Left lung (tissue), 4 donors: ENCODE measurements at regions not wholly inside any gene's neighbourhood (a gene's known extent, or its start where the extent isn't known, plus 50 kb on each side); places are given as distances from the start of the nearest gene placed in this dataset.

Experiments used
- ATAC-seq: fragments of 200-7000 bp; cut with Tn5 transposase; one replicate; pipeline ENCODE4 v1.9.1; 2020; ENCODE audit warnings: moderate library complexity
- DNase-seq, 4 donors: peaks; one replicate each; pipeline ENCODE4 v3.0.0-alpha.2; 2013 to 2020
- H3K27ac ChIP-seq, 2 donors: fragments of 200-600 bp; sonication (generic) in 1 of 2; one replicate each; pipeline versions ENCODE4 v1.5.0 to v1.8.0; 2020 to 2021
- H3K27me3 ChIP-seq, 2 donors: fragments of 200-600 bp; sonication (generic) in 1 of 2; one replicate each; pipeline versions ENCODE4 v1.5.0 to v1.8.0; 2020 to 2021
- H3K36me3 ChIP-seq, 2 donors: fragments of 200-600 bp; sonication (generic) in 1 of 2; one replicate each; pipeline versions ENCODE4 v1.5.0 to v1.8.0; 2020 to 2021
- H3K4me1 ChIP-seq, 2 donors: fragments of 200-600 bp; one replicate each; pipeline ENCODE4 v1.8.0; 2021
- H3K4me3 ChIP-seq, 2 donors: fragments of 200-600 bp; sonication (generic) in 1 of 2; one replicate each; pipeline versions ENCODE4 v1.5.0 to v1.8.0; 2020 to 2021; ENCODE audit warnings: mild to moderate bottlenecking in 1 of 2
- H3K9me3 ChIP-seq, 2 donors: fragments of 200-600 bp; sonication (generic) in 1 of 2; one replicate each; pipeline versions ENCODE4 v1.5.0 to v1.8.0; 2020 to 2021
- CTCF ChIP-seq, 2 donors: fragments of 200-600 bp; sonication (generic) in 1 of 2; IDR thresholded peaks; one replicate each; pipeline versions ENCODE4 v1.5.0 to v1.8.0; 2021; ENCODE audit warnings: antibody characterized with exemption in 2 of 2
- intact Hi-C, 2 donors: fragments of 100-400 bp; cut with DNase I; formaldehyde crosslinking; loops; one replicate each; pipeline versions ENCODE4 v1.11.2 to v1.14.2; 2022
- donor health status: DM: no; HTN: yes; CAD: no.
- donor health status: DM: no; HTN: no; CAD: no.

DNA sequence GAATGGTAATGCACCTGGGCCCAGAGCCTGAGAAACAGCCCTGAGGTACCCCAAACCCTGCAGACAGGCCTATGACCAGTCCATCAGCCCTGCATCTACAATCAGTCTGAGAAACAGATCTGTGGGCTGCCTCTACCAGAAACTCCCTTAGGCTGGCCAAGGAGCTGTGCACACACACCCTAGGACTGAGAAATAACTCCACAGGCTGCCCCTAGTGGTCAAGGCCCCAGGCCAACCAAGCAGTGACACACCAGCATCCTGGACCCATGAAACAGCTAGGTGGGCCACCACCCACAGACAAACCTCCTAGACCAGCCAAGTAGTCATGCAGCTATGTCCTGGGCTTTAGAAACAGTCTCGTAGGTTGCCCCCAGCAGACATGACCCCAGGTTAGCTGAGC lies 253.6 kb upstream of the VLDLR start:
- ATAC-seq (no peak), DNase-seq (peak in 1 of 4 donors; percentile 31)
- H3K4me3 ChIP-seq, result no peak overlapping the region
- no peaks in the 10 kb centered on the region for H3K36me3 ChIP-seq
- H3K4me1 ChIP-seq, result no peaks in the 10 kb centered on the region
- intact Hi-C loops, result no loop called here
- H3K27ac ChIP-seq, result no peak overlapping the region
- no peaks in the 10 kb centered on the region for H3K9me3 ChIP-seq
- H3K27me3 ChIP-seq, result no peaks in the 10 kb centered on the region
- no peak for TF ChIP-seq CTCF (IDR thresholded peaks at IDR 0.05)

DNA sequence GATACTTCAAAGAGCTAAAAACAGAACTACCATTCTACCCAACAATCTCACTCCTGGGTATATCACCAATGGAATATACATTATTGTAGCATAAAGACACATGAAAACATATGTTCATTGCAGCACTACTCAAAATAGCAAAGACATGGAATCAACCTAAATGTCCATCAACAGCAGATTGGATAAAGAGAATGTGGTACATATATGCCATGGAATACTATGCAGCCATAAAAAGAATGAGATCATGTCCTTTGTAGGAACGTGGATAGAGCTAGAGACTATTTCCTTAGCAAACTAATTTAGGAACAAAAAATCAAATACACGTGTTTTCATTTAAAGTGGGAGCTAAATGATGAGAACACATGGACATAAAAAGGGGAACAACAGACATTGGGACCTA lies 247.9 kb upstream of the VLDLR start:
- DNase-seq (no peak), ATAC-seq (no peak)
- H3K9me3 ChIP-seq, result peaks cover 0 to 5% of the 10 kb centered on the region in 2 donors
- no peak overlapping the region for H3K27ac ChIP-seq
- no peaks in the 10 kb centered on the region for H3K27me3 ChIP-seq
- no peak overlapping the region for H3K4me3 ChIP-seq
- H3K36me3 ChIP-seq, result no peaks in the 10 kb centered on the region
- TF ChIP-seq CTCF (IDR thresholded peaks at IDR 0.05), result no peak
- intact Hi-C loops, result no loop called here
- H3K4me1 ChIP-seq, result no peaks in the 10 kb centered on the region

DNA sequence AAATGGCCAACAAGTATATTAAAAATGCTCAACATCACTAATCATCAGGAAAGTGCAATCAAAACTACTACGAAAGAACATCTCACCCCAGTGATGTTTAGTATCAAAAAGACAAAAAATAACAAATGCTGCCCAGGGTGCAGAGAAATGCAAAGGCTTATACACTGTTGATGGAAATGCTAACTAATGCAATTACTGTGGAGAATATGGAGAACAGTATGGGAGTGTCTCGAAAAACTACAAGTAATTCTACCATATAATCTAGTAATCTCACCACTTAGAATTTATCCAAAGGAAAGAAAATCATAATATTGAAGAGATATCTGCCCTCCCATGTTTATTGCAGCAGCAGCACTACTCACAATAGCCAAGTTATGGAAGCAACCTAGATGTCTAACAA lies 246.5 kb upstream of the VLDLR start:
- TF ChIP-seq CTCF (IDR thresholded peaks at IDR 0.05), result no peak
- H3K36me3 ChIP-seq, result no peaks in the 10 kb centered on the region
- intact Hi-C loops, result no loop called here
- H3K27ac ChIP-seq, result no peak overlapping the region
- DNase-seq, result no peak
- no peak for ATAC-seq
- peaks cover 0 to 5% of the 10 kb centered on the region in 2 donors for H3K9me3 ChIP-seq
- no peaks in the 10 kb centered on the region for H3K27me3 ChIP-seq
- no peak overlapping the region for H3K4me3 ChIP-seq
- H3K4me1 ChIP-seq, result no peaks in the 10 kb centered on the region

- no peak overlapping the region for H3K27ac ChIP-seq
- DNase-seq (peak in 2 of 4 donors; percentile 46 to 57), ATAC-seq (no peak)
- no peaks in the 10 kb centered on the region for H3K27me3 ChIP-seq
- H3K4me1 ChIP-seq, result no peaks in the 10 kb centered on the region
- no peaks in the 10 kb centered on the region for H3K36me3 ChIP-seq
- H3K9me3 ChIP-seq, result peaks cover 0 to 5% of the 10 kb centered on the region in 2 donors
- TF ChIP-seq CTCF (IDR thresholded peaks at IDR 0.05), result no peak
- intact Hi-C loops, result no loop called here
- H3K4me3 ChIP-seq, result no peak overlapping the region
Measured at GRCh38 chr9:2377117-2377516, 244.5 kb upstream of the VLDLR start.

GRCh38 chr9:2377834-2378233 lies 243.8 kb upstream of the VLDLR start:
- H3K9me3 ChIP-seq, result peaks cover 0 to 5% of the 10 kb centered on the region in 2 donors
- no peaks in the 10 kb centered on the region for H3K27me3 ChIP-seq
- ATAC-seq (no peak), DNase-seq (no peak)
- intact Hi-C loops, result no loop called here
- H3K27ac ChIP-seq, result no peak overlapping the region
- no peaks in the 10 kb centered on the region for H3K4me1 ChIP-seq
- H3K4me3 ChIP-seq, result no peak overlapping the region
- no peak for TF ChIP-seq CTCF (IDR thresholded peaks at IDR 0.05)
- no peaks in the 10 kb centered on the region for H3K36me3 ChIP-seq
